BE2C (cell line): ENCODE measurements at regions not wholly inside any gene's neighbourhood (a gene's known extent, or its start where the extent isn't known, plus 50 kb on each side); places are given as distances from the start of the nearest gene placed in this dataset.
"Not testable (repeated sequence)": the region's sequence is repeated elsewhere in the genome, so short reads cannot be mapped to it uniquely, and the experiment has no call there.

Experiments used
- DNase-seq: peaks from one replicate; pipeline ENCODE4 v3.0.0-alpha.2; 2020
- H3K27me3 ChIP-seq: fragments of 250-450 bp; sonication (Bioruptor Pico); 2 replicates; pipeline ENCODE4 v1.5.1; 2020; ENCODE audit warnings: mild to moderate bottlenecking
- H3K36me3 ChIP-seq: fragments of 250-450 bp; sonication (Bioruptor Pico); 2 replicates; pipeline ENCODE4 v1.5.1; 2020; ENCODE audit warnings: mild to moderate bottlenecking
- H3K4me1 ChIP-seq: fragments of 250-450 bp; sonication (Bioruptor Pico); 2 replicates; pipeline ENCODE4 v1.5.1; 2020
- H3K4me3 ChIP-seq: 2 replicates; pipeline ENCODE4 v1.5.1; 2011; ENCODE audit warnings: low read depth, low read length
- H3K9me3 ChIP-seq: fragments of 250-450 bp; sonication (Bioruptor Pico); 2 replicates; pipeline ENCODE4 v1.5.1; 2020
- TF ChIP-seq, protein P1 (sequence below): IDR thresholded peaks from 2 replicates; pipeline ENCODE4 v1.5.1; 2012; ENCODE audit warnings: mild to moderate bottlenecking, low read depth, low read length

DNA sequence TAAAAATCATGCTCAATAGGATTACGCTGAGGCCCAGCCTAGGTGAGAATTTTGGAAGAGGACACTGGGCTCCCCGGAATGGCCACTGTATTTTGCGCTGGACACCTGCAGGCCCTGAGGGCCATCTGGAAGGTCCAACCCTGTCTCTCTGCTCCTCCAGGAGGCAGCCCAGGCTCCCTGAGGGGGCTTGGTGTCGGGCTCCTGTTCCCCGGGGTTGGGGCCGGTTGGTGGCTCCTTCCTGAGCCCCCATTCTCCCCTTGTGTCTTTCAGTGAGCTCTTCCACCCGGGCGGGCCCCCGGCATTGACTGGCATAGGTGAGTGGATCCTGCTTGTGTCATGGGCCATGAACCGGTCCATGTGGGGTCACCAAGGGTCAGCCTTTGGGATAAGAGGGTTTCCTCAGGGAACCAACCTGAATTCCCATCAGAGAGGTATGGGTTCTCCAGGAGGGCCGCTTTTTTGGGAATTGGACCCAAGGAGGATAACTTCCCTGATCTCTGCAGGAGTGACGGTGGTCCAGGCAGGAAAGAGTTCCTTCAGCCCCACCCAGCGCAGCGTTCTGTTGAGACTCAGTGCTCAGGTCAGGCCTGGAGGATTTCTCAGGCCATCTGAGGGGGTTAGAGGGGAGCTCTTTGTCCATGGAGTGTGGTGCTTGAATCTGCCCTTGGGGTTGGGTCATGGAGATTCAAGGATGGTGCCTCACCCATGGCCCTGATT lies 187.8 kb downstream of the UBE3A start:
- H3K9me3 ChIP-seq = no peaks in the 10 kb centered on the region; the same call in 1 of the 2 replicates
- no peaks in the 10 kb centered on the region for H3K36me3 ChIP-seq
- TF ChIP-seq, protein P1, sequence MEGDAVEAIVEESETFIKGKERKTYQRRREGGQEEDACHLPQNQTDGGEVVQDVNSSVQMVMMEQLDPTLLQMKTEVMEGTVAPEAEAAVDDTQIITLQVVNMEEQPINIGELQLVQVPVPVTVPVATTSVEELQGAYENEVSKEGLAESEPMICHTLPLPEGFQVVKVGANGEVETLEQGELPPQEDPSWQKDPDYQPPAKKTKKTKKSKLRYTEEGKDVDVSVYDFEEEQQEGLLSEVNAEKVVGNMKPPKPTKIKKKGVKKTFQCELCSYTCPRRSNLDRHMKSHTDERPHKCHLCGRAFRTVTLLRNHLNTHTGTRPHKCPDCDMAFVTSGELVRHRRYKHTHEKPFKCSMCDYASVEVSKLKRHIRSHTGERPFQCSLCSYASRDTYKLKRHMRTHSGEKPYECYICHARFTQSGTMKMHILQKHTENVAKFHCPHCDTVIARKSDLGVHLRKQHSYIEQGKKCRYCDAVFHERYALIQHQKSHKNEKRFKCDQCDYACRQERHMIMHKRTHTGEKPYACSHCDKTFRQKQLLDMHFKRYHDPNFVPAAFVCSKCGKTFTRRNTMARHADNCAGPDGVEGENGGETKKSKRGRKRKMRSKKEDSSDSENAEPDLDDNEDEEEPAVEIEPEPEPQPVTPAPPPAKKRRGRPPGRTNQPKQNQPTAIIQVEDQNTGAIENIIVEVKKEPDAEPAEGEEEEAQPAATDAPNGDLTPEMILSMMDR = no peak
- no peaks in the 10 kb centered on the region for H3K27me3 ChIP-seq
- DNase-seq = peak; percentile 2
- no peaks in the 10 kb centered on the region for H3K4me1 ChIP-seq
- H3K4me3 ChIP-seq = no peak overlapping the region

- Histone ChIP-seq H3K36me3 (no peaks in the 10 kb centered on the region), H3K9me3 (no peaks in the 10 kb centered on the region; the same call in 1 of the 2 replicates), H3K4me3 (no peak overlapping the region), H3K27me3 (no peaks in the 10 kb centered on the region), H3K4me1 (no peaks in the 10 kb centered on the region)
- DNase-seq = peak; percentile 2
- TF ChIP-seq, protein P1 = no peak
These were observed 187.0 kb downstream of the UBE3A start for GRCh38 chr15:25251700-25252390.

DNA sequence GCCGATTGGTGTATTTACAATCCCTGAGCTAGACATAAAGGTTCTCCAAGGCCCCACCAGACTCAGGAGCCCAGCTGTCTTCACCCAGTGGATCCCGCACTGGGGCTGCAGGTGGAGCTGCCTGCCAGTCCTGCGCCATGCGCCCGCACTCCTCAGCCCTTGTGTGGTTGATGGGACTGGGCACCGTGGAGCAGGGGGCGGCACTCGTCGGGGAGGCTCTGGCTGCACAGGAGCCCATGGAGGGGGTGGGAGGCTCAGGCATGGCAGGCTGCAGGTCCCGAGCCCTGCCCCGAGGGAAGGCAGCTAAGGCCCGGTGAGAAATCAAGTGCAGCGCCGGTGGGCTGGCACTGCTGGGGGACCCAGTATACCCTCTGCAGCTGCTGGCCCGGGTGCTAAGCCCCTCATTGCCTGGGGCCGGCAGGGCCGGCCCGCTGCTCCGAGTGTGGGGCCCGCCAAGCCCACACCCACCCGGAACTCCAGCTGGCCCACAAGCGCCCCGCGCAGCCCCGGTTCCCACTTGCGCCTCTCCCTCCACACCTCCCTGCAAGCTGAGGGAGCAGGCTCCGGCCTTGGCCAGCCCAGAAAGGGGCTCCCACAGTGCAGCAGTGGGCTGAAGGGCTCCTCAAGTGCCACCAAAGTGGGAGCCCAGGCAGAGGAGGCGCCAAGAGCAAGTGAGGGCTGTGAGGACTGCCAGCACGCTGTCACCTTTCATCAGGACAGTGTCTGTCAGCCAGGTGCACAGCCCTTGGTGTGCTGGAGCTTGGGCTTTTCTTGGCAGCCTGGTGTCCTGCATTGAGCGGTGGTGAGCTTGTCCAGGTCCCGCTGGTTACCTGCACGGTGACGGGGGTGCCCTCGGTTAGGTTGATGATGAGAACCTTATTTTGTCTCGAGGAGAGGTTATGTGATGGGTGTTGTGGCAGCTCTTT lies 185.5 kb downstream of the UBE3A start:
- H3K9me3 ChIP-seq, H3K4me3 ChIP-seq, DNase-seq, H3K27me3 ChIP-seq, H3K36me3 ChIP-seq, H3K4me1 ChIP-seq: not testable (repeated sequence)

DNA sequence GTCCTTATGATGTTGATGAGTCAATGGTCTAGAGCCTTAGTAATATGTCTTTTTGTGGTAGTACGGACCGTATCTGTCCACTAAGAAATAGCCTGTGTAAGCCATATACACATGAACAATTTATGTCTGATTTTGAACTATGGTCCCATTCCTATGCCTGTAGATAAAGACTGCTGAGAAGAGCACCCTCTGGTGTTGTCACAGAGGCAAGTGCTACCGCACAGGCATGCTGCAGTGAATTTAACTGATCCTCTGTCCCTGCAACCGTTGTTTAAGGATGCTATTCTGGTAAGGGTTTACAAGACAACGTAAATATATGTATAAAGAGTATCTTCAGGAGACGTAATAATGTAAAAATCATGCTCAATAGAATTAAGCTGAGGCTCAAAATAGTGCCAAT lies 170.7 kb downstream of the UBE3A start:
- H3K4me3 ChIP-seq = no peak overlapping the region
- no peaks in the 10 kb centered on the region for H3K4me1 ChIP-seq
- no peak for DNase-seq
- no peaks in the 10 kb centered on the region for H3K9me3 ChIP-seq
- H3K36me3 ChIP-seq = no peaks in the 10 kb centered on the region
- H3K27me3 ChIP-seq = no peaks in the 10 kb centered on the region
- TF ChIP-seq, protein P1 = peak; percentile 31
